Activated CD4-positive, alpha-beta T cell treated with anti-CD3 and anti-CD28 coated beads, Interleukin-2, amount 50 U/mL, for 4 hours (primary cell): ENCODE measurements at regions not wholly inside any gene's neighbourhood (a gene's known extent, or its start where the extent isn't known, plus 50 kb on each side); places are given as distances from the start of the nearest gene placed in this dataset.
"Not testable (repeated sequence)": the region's sequence is repeated elsewhere in the genome, so short reads cannot be mapped to it uniquely, and the experiment has no call there.

Experiments
- DNase-seq, 2 experiments: peaks; one replicate each; pipeline ENCODE4 v3.0.0-alpha.2; 2020

DNA sequence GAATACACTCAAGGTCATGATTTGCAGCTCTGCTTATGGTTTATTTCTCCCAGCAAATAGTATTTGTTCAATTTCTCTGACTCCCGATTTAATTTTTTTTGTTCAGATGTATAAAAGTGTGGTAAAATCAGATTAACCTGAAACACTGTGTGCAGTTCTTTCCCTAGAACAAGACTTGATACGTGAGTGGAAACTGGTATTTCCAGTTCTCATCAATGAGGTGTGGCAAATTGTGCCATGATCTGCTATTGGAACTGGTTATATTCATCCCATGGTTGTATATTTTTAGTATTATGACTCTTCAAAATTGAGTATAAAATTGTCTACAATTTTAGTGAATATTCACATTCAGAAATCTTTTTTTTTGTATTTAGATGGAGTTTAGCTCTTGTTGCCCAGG, 76.8 kb upstream of the IVNS1ABP start:
- no peak for DNase-seq

GRCh38 chr1:185393205-185393604, 76.2 kb upstream of the IVNS1ABP start:
- no peak for DNase-seq

DNA sequence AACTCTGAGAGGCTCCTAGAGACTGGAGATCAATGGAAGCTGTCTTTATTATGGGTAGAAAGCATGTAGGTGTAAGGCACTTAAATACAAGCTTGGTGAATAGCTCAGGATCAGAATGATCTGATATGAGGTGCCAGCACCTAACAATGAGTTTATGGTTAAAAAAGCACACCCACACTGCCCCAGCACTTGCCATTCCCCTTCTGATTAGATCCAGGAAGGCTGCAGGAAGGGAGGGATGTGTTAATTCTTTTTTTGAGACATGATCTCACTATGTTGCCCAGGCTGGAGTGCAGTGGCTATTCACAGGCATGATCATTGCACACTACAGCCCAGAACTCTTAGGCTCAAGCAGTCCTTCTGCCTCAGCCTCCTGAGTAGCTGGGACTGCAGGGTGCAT, 71.8 kb upstream of the IVNS1ABP start:
- DNase-seq = no peak

- no peak for DNase-seq
These were observed 71.3 kb upstream of the IVNS1ABP start for GRCh38 chr1:185388346-185388745.

DNA sequence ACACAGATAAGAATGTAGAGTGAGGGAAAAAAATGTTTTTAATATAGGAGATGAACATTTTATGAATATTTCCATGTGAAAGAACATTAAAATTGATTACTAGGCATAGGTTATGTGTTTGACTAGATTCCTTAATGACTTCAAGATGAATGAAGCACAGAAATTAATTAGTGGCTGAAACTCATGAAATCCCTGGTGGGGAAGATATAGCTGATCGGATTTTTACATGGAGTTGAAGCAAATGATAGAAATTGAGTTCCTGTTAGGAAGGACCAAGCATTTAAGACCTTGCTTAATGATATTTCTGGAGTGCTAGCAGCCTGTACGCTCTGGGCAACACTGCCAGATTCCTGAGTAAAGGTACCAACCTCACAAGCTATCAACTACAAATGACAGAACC, 68.9 kb upstream of the IVNS1ABP start:
- DNase-seq = no peak

- not testable (repeated sequence) for DNase-seq
These were observed 66.8 kb upstream of the IVNS1ABP start for GRCh38 chr1:185383805-185384204.

- no peak for DNase-seq
These were observed 60.8 kb upstream of the IVNS1ABP start for GRCh38 chr1:185377831-185378230.

DNA sequence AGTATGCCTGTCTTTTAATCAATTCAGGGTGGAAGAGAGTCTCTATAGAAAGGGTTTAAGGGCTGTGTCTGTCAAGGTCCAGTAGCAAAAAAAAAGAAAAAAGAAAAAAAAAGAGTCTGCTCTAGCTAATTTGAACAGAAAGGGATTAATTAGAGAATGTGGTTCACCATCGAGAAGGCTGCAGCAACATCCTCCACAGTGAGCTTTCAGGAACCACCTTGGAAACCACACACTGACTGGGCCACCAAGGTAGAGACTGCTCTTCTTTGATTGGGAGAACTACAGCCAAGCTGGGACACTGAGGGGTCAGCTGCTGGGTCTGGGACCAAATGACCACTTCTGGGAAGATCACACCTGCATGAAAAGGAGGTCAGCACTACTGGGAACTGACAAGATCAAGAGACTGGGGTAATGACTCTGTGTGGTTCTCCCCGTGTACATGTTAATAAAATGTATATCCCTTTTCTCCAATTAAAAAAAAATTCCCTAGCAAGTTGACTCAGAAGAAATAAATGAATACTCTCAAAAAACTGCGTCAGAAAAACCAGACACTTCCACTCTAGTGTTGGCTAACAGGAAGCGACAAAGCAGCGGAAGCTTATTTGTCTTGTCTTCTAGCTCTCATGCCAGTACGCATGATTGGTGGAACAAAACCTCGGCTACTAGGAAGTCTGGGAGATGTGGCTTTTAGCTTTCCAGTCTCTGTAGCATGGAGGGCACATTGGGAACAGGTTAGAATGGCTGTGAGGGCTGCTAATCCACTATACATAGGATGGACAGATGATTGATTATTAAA, 60.0 kb upstream of the IVNS1ABP start:
- no peak for DNase-seq

DNA sequence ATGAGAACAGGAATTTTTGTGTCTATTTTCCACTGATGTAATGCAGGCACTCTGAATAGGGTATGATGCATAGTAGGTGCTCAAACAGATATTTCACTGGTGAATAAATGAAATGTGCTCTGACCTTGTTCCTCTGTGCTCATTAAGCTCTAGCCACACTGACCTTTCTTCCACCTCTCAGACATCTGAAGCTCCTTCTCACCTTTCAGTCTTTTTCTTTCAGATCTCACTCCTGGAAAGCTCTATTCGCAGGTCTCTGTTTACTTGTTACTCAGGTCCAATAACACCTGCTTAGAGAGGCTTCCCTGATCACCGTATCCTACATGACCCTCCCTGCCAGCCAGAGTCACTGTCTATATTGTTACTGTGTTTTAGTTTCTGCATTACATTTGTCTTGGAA, 59.2 kb upstream of the IVNS1ABP start:
- no peak for DNase-seq

GRCh38 chr1:185375583-185375982, 58.5 kb upstream of the IVNS1ABP start:
- DNase-seq = no peak

GRCh38 chr1:185373813-185374529, 56.9 kb upstream of the IVNS1ABP start:
- no peak for DNase-seq

DNA sequence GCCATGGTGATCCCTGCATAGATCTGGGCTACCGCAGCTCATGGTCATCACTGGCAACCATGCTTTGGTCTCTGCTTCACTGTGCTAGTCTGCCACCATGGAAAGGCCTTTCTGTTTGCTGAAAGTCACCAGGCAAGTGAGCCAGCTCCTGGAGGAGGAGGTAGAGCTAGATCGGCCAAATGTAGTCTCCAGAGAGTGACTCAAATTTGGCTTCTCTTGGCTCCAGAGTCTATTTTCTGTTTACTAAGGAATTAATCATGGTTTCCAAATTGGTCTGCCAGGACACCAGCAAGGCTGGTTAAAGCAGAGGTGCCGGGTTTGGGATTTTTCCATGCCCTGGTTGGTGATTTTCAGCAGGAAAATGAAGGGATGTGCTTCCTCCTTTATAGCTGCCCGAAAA, 52.7 kb upstream of the IVNS1ABP start:
- no peak for DNase-seq

DNA sequence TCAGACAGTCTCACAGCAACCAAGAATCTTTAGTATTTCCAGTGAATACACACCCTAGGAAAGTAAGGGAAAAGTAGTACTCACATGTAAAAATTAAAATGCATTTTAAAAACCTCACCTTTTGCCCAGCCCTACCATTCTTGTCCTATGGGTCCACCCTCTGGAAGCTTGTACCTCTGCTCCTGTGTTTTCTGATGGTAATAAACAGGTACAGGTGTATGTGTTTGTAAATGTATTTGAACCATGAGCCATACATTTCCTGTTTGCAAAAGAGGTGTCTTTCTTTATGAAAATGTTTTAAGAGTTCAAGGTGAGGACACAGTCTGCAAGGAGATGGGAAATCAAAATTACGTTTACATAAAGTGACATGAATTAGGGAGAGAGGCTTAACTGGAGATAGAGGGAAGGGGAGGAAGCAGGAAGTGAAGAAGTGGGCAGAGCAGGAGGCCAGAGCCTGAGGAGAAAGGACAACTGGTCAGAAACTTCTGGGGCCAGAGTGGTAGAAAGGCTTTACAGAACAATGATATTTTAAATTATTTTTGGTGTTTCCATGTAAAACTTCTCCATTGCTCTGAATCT, 52.0 kb upstream of the IVNS1ABP start:
- DNase-seq = no peak

- DNase-seq = no peak
These were observed 51.3 kb upstream of the IVNS1ABP start for GRCh38 chr1:185368313-185368855.

GRCh38 chr1:185367218-185367617, 50.2 kb upstream of the IVNS1ABP start:
- DNase-seq = no peak
